BE2C (cell line): ENCODE measurements at regions not wholly inside any gene's neighbourhood (a gene's known extent, or its start where the extent isn't known, plus 50 kb on each side); places are given as distances from the start of the nearest gene placed in this dataset.

Experiments used
- DNase-seq: peaks from one replicate; pipeline ENCODE4 v3.0.0-alpha.2; 2020
- H3K27me3 ChIP-seq: fragments of 250-450 bp; sonication (Bioruptor Pico); 2 replicates; pipeline ENCODE4 v1.5.1; 2020; ENCODE audit warnings: mild to moderate bottlenecking
- H3K36me3 ChIP-seq: fragments of 250-450 bp; sonication (Bioruptor Pico); 2 replicates; pipeline ENCODE4 v1.5.1; 2020; ENCODE audit warnings: mild to moderate bottlenecking
- H3K4me1 ChIP-seq: fragments of 250-450 bp; sonication (Bioruptor Pico); 2 replicates; pipeline ENCODE4 v1.5.1; 2020
- H3K4me3 ChIP-seq: 2 replicates; pipeline ENCODE4 v1.5.1; 2011; ENCODE audit warnings: low read depth, low read length
- H3K9me3 ChIP-seq: fragments of 250-450 bp; sonication (Bioruptor Pico); 2 replicates; pipeline ENCODE4 v1.5.1; 2020
- TF ChIP-seq, protein P1 (sequence below): IDR thresholded peaks from 2 replicates; pipeline ENCODE4 v1.5.1; 2012; ENCODE audit warnings: mild to moderate bottlenecking, low read depth, low read length

DNA sequence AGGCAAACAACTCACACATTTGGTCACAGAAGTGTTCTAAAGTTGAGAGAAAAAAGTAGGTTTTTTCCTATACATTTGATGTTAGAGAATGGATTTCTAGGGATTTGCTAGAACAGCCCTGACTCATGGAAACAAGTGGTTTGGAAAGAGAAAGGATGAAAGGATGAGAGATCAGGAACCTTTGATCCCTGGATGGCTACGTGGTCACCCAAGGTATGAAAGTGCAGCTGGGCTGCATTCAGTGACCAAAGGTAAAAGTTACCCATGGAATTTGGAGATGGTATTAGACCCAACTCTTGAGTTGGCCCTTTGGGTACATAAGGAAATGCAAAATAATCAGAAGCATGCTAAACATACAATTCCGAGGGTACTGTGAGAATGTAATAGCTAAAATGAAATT, 61.3 kb upstream of the SPIN1 start:
- TF ChIP-seq, protein P1, sequence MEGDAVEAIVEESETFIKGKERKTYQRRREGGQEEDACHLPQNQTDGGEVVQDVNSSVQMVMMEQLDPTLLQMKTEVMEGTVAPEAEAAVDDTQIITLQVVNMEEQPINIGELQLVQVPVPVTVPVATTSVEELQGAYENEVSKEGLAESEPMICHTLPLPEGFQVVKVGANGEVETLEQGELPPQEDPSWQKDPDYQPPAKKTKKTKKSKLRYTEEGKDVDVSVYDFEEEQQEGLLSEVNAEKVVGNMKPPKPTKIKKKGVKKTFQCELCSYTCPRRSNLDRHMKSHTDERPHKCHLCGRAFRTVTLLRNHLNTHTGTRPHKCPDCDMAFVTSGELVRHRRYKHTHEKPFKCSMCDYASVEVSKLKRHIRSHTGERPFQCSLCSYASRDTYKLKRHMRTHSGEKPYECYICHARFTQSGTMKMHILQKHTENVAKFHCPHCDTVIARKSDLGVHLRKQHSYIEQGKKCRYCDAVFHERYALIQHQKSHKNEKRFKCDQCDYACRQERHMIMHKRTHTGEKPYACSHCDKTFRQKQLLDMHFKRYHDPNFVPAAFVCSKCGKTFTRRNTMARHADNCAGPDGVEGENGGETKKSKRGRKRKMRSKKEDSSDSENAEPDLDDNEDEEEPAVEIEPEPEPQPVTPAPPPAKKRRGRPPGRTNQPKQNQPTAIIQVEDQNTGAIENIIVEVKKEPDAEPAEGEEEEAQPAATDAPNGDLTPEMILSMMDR, result no peak

DNA sequence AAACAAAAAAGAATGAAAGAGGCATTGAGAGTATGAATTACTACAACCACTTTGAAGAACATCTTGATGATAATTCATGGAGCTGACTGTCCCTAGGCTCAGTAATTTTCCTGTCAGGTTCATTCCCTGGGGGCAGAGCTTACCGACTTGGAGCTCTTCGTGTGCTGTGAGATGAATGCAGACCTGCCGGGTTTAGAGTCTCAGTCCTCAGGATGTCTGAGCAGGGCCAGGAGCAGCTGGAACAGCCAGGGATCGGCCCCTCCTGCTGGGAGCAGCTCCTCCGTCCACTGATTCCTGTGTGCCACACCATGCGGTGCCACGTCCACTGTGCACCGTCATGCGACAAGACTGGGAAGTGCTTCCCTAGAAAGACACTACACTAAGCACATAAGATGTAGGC, 62.2 kb upstream of the SPIN1 start:
- no peak for DNase-seq
- H3K9me3 ChIP-seq, result no peaks in the 10 kb centered on the region

More for the DNA sequence above, 61.3 kb upstream of the SPIN1 start:
- Histone ChIP-seq H3K4me3 (no peak overlapping the region), H3K9me3 (no peaks in the 10 kb centered on the region), H3K36me3 (no peaks in the 10 kb centered on the region), H3K27me3 (no peaks in the 10 kb centered on the region), H3K4me1 (peaks cover 4% of the 10 kb centered on the region; the same call in 1 of the 2 replicates)
- no peak for DNase-seq

DNA sequence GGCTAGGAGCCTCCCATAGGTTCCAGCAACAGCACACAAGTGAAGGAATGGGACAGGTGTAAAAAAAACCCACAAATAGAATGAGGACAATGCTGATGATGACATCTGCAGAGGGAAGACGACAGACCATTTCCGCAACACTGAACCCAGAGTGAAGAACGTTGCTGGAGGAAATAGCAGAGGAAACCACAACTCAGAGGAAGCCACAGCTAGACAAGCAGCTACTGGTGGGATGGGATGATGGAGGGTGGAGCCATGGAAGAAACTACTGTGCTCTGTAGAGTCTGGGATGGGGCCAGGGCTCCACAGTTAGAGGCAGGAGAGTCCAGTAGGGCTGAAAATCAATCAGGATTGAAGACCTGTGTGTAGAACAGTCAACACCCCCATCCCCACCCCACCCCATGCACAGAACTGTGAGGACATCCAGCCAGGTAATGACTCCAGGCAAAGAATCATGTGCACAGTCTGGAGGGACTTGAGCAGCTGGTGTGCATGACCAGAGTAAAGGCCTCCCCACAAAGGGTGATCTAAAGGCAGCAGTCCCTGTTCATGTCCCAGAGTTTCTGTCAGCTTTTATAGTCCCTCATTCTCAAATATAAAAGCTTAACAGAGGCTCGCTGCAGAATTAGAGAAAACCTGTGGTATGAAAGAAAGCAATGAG, 65.2 kb upstream of the SPIN1 start:
- DNase-seq, result no peak
- no peaks in the 10 kb centered on the region for H3K36me3 ChIP-seq
- TF ChIP-seq, protein P1, result no peak
- no peak overlapping the region for H3K4me3 ChIP-seq
- no peaks in the 10 kb centered on the region for H3K27me3 ChIP-seq
- H3K9me3 ChIP-seq, result no peaks in the 10 kb centered on the region; the same call in 1 of the 2 replicates
- peaks cover 3% of the 10 kb centered on the region; the same call in 1 of the 2 replicates for H3K4me1 ChIP-seq

More for the DNA sequence above, 62.2 kb upstream of the SPIN1 start:
- Histone ChIP-seq H3K27me3 (no peaks in the 10 kb centered on the region), H3K4me1 (peaks cover 4% of the 10 kb centered on the region; the same call in 1 of the 2 replicates), H3K4me3 (no peak overlapping the region), H3K36me3 (no peaks in the 10 kb centered on the region)
- TF ChIP-seq, protein P1, result no peak

DNA sequence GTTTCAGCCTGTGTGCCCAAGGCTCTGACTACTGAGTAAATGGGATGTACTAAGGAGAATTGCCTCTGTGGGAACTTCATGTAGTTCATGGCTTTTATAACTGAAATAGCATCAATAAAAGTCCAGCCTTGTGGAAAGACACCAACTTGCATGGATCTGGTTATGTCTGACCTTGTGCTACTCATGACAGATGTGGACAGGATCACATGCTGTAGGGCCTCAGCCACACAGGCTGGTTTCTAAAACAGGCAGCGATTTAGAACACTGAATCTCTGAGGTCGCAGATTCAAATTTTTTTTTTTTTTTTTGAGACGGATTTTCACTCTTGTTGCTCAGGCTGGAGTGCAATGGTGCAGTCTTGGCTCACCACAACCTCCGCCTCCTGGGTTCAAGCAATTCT, 66.5 kb upstream of the SPIN1 start:
- DNase-seq, result no peak
- no peaks in the 10 kb centered on the region for H3K27me3 ChIP-seq

DNA sequence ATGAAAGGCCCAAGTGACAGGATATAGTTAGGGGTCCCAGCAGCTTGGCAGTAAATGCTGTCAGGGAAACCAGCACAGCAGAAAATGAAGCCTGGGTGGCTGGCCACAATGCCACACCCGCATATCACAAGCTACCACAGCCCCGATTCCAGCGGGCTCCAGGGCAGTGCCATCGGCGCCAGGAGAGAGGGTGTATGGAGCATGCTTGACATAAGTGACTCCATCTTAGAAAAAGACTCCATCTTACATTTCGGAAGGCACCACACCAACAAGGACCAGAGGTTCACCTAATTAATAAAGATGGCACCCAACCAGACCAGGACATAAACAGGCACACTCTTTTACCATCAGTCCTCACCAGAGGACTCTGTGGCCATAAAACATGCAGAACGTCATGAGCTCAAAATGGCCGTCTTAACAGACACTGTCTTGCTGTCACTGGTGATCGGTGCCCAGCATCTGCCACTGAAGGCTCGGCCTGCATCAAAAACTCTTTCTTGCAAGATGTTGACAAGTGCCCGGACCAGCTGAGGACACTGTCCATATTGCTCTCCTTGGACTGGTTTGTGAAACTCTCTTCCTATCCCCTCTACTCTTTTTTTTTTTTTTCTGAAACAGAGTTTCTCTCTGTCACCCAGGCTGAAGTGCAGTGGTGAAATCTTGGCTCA, 67.4 kb upstream of the SPIN1 start:
- TF ChIP-seq, protein P1, result no peak
- H3K4me1 ChIP-seq, result no peaks in the 10 kb centered on the region
- no peak for DNase-seq
- no peaks in the 10 kb centered on the region; the same call in 1 of the 2 replicates for H3K9me3 ChIP-seq
- H3K4me3 ChIP-seq, result no peak overlapping the region
- H3K36me3 ChIP-seq, result no peaks in the 10 kb centered on the region
- no peaks in the 10 kb centered on the region for H3K27me3 ChIP-seq

More for the DNA sequence above, 66.5 kb upstream of the SPIN1 start:
- TF ChIP-seq, protein P1, result no peak
- H3K36me3 ChIP-seq, result no peaks in the 10 kb centered on the region
- no peak overlapping the region for H3K4me3 ChIP-seq
- H3K4me1 ChIP-seq, result no peaks in the 10 kb centered on the region
- H3K9me3 ChIP-seq, result no peaks in the 10 kb centered on the region; the same call in 1 of the 2 replicates
